ENCODE measurements at regions not wholly inside any gene's neighbourhood (a gene's known extent, or its start where the extent isn't known, plus 50 kb on each side); places are given as distances from the start of the nearest gene placed in this dataset.

DNA sequence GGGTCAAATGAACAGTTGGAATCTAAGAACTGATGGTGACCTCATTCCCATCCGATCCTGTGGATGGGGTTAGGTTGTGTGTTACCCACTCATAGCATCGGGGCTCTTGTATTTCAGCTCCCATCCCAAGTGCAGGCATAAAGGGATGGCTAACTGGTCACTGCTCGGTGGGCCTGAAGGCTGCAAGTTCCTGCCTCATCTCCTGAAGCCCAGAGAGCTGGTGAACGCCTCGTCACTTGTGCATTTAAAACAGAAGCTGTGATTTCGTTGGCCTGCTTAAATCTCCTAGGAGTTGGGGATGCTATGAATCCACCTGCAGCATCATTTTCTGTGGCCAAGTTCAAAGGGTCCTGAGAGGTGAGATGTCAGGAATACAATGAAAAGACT, 477.0 kb downstream of the TBC1D22A start:
- no peak for DNase-seq
- Histone ChIP-seq H3K36me3 (ENCODE audit: low read depth) (no peaks in the 10 kb centered on the region), H3F3A (ENCODE audit: insufficient read depth) (no peaks in the 10 kb centered on the region), H3K4me3 (no peak overlapping the region), H3K27me3 (replicated peaks; ENCODE audit: insufficient read depth) (no peaks in the 10 kb centered on the region), H3K9me3 (ENCODE audit: low read depth) (peaks cover 5% of the 10 kb centered on the region), H3K4me1 (ENCODE audit: insufficient read depth) (no peaks in the 10 kb centered on the region), H3K79me2 (ENCODE audit: insufficient read depth) (no peaks in the 10 kb centered on the region), H3K9me2 (ENCODE audit: insufficient read depth) (no peaks in the 10 kb centered on the region), H3K9ac (no peak overlapping the region), H2AFZ (no peak overlapping the region), H4K20me1 (ENCODE audit: insufficient read depth) (no peaks in the 10 kb centered on the region), H3K4me2 (ENCODE audit: unreplicated experiment) (no peak overlapping the region), H3K27ac (no peak overlapping the region)
- in situ Hi-C loops (cut with MboI) = no loop called here
- 27 to 31% methylated on average over 6 of the region's 6 CpGs for WGBS, 2 experiments (ENCODE audit: low coverage in 1 of 2, low lambda C conversion rate in 2 of 2, missing lambda C conversion rate in 2 of 2)
- TF ChIP-seq EZH2phosphoT487 (IDR thresholded peaks at IDR 0.05; ENCODE audit: insufficient read depth, low read depth) = no peak
- no peak for TF ChIP-seq EZH2 (IDR thresholded peaks at IDR 0.05; ENCODE audit: insufficient read depth, poor library complexity, severe bottlenecking)

DNA sequence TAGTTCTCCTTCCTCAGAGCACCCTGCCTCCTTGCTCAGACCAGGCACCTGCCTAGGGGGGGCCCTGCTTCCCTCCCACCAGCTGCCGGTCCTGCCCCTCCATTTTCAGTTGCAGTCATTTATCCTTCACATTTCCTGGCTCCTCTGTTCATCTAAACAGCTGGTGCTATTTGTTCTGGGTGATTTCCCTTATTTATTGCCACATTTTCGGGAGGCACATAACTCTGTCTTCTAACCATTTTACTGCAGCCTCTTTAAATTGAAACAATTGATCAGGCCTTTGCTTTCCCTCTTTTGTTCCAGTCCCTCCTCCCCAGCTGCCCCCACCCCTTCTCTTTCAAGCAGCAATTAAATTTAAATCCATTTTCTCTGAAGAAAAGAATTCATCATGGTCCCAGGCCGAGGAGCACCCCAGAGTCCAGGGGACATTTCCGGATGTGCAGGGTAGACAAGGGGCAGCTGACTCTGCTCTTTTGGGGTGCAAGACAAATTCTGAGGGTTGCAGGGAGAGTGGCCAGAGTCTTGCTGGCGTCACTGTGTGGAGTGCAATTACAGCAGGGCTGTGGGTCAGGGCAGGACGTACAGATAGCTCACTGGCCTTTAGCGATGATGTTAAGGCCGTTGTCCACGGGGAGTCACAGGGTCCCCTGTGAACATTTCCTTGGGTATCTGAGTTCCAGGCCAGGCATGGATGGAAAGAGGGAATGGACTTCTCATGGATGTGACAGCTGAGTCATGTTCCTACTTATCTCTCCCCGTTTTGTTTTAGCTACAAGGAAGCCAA, 476.4 kb downstream of the TBC1D22A start:
- H4K20me1 ChIP-seq (ENCODE audit: insufficient read depth) = no peaks in the 10 kb centered on the region
- no peak overlapping the region for H3K4me3 ChIP-seq
- H2AFZ ChIP-seq = no peak overlapping the region
- no peaks in the 10 kb centered on the region for H3K36me3 ChIP-seq (ENCODE audit: low read depth)
- TF ChIP-seq EZH2 (IDR thresholded peaks at IDR 0.05; ENCODE audit: insufficient read depth, poor library complexity, severe bottlenecking) (no peak), EZH2phosphoT487 (IDR thresholded peaks at IDR 0.05; ENCODE audit: insufficient read depth, low read depth) (no peak)
- no peaks in the 10 kb centered on the region for H3F3A ChIP-seq (ENCODE audit: insufficient read depth)
- H3K9me3 ChIP-seq (ENCODE audit: low read depth) = peaks cover 5% of the 10 kb centered on the region
- no peak overlapping the region for H3K4me2 ChIP-seq (ENCODE audit: unreplicated experiment)
- no peak for DNase-seq
- no peaks in the 10 kb centered on the region for H3K9me2 ChIP-seq (ENCODE audit: insufficient read depth)
- H3K27me3 ChIP-seq (replicated peaks; ENCODE audit: insufficient read depth) = no peaks in the 10 kb centered on the region
- WGBS, 2 experiments (ENCODE audit: low coverage in 1 of 2, low lambda C conversion rate in 2 of 2, missing lambda C conversion rate in 2 of 2) = 39 to 40% methylated on average over 10 of the region's 10 CpGs
- H3K4me1 ChIP-seq (ENCODE audit: insufficient read depth) = no peaks in the 10 kb centered on the region
- H3K9ac ChIP-seq = no peak overlapping the region
- H3K79me2 ChIP-seq (ENCODE audit: insufficient read depth) = no peaks in the 10 kb centered on the region
- in situ Hi-C loops (cut with MboI) = no loop called here
- H3K27ac ChIP-seq = no peak overlapping the region

DNA sequence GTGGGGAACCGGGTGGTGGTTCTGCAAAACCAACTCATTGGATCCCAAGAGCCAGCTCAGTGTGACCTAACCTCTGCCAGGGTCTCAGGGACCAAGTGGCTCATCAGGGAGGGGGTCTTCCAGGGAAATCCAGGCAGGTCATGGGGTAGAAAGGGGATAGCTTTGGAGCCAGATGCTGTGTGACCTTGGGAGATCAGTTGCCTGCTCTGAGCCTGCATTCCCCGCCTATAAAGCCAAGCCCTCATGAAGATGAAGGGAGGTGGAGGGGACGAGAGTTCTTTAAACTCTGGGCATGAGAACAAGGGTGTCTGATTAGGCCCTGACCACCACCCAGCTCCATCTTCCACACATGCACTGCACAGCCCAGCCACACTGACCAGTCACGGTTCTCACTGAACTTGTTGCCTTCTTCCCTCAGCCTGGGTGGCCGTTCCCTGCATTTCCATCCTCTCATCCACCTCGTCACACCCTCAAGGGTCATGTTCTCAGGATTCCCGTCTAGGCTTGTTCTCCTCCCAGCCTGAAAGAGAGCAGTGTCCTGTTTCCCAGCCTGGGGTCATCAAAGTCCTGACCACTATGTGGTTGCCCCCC, 475.5 kb downstream of the TBC1D22A start:
- H3K4me2 ChIP-seq (ENCODE audit: unreplicated experiment) = no peak overlapping the region
- no peak for TF ChIP-seq EZH2 (IDR thresholded peaks at IDR 0.05; ENCODE audit: insufficient read depth, poor library complexity, severe bottlenecking)
- no peaks in the 10 kb centered on the region for H3K27me3 ChIP-seq (replicated peaks; ENCODE audit: insufficient read depth)
- DNase-seq = no peak
- 28% methylated on average over 7 of the region's 7 CpGs for WGBS, 2 experiments (ENCODE audit: low coverage in 1 of 2, low lambda C conversion rate in 2 of 2, missing lambda C conversion rate in 2 of 2)
- H3K4me3 ChIP-seq = no peak overlapping the region
- no peaks in the 10 kb centered on the region for H3K9me2 ChIP-seq (ENCODE audit: insufficient read depth)
- no peaks in the 10 kb centered on the region for H3F3A ChIP-seq (ENCODE audit: insufficient read depth)
- no peak overlapping the region for H3K9ac ChIP-seq
- no peak overlapping the region for H3K27ac ChIP-seq
- in situ Hi-C loops (cut with MboI) = no loop called here
- H3K36me3 ChIP-seq (ENCODE audit: low read depth) = no peaks in the 10 kb centered on the region
- no peak overlapping the region for H2AFZ ChIP-seq
- peaks cover 5% of the 10 kb centered on the region for H3K9me3 ChIP-seq (ENCODE audit: low read depth)
- H3K4me1 ChIP-seq (ENCODE audit: insufficient read depth) = no peaks in the 10 kb centered on the region
- no peaks in the 10 kb centered on the region for H3K79me2 ChIP-seq (ENCODE audit: insufficient read depth)
- H4K20me1 ChIP-seq (ENCODE audit: insufficient read depth) = no peaks in the 10 kb centered on the region

DNA sequence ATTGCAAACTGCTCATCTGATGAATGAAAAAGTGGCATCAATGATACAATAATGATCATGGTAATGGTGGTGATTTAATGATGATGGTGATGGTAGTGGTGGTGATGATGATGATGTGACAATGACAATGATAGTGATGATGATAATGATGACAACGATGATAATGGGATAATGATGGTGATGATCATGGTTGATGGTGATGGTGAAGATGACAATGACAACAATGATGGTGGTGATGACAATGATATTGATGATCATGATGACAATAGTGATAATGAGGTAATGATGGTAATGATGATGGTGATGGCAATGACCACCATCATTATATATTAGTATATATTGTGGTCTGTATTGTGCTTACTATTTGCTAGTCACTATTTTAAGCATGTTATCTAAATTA, 474.3 kb downstream of the TBC1D22A start:
- Histone ChIP-seq H3K9ac (no peak overlapping the region), H3K4me2 (ENCODE audit: unreplicated experiment) (no peak overlapping the region), H3K4me1 (ENCODE audit: insufficient read depth) (no peaks in the 10 kb centered on the region), H3K36me3 (ENCODE audit: low read depth) (no peaks in the 10 kb centered on the region), H2AFZ (no peak overlapping the region), H3K9me3 (ENCODE audit: low read depth) (no peaks in the 10 kb centered on the region), H3K4me3 (no peak overlapping the region), H3K79me2 (ENCODE audit: insufficient read depth) (no peaks in the 10 kb centered on the region), H3K9me2 (ENCODE audit: insufficient read depth) (no peaks in the 10 kb centered on the region), H3K27ac (no peak overlapping the region), H3K27me3 (replicated peaks; ENCODE audit: insufficient read depth) (no peaks in the 10 kb centered on the region), H4K20me1 (ENCODE audit: insufficient read depth) (no peaks in the 10 kb centered on the region), H3F3A (ENCODE audit: insufficient read depth) (no peaks in the 10 kb centered on the region)
- TF ChIP-seq EZH2phosphoT487 (IDR thresholded peaks at IDR 0.05; ENCODE audit: insufficient read depth, low read depth) (no peak), EZH2 (IDR thresholded peaks at IDR 0.05; ENCODE audit: insufficient read depth, poor library complexity, severe bottlenecking) (no peak)
- no peak for DNase-seq
- in situ Hi-C loops (cut with MboI) = no loop called here
- 47 to 70% methylated on average over 1 of the region's 1 CpG for WGBS, 2 experiments (ENCODE audit: low coverage in 1 of 2, low lambda C conversion rate in 2 of 2, missing lambda C conversion rate in 2 of 2)
